A549 (cell line): ENCODE measurements at regions not wholly inside any gene's neighbourhood (a gene's known extent, or its start where the extent isn't known, plus 50 kb on each side); places are given as distances from the start of the nearest gene placed in this dataset.
A peak's percentile ranks its signal among the peaks of the same experiment; 100 is the strongest.

ENCODE experiments used
- ATAC-seq, 2 experiments: fragments of 200-7000 bp in 1 of 2; fragments of >200 bp in 1 of 2; cut with Nextera tagmentation in 1 of 2; cut with Tn5 transposase in 1 of 2; 3 replicates each; pipeline versions ENCODE4 v1.8.0 to v1.9.1; 2018 to 2020; ENCODE audit warnings: mild to moderate bottlenecking in 1 of 2, moderate library complexity in 1 of 2
- CTCF ChIA-PET: fragments of 300-600 bp; sonication (Branson Sonifier 250); formaldehyde crosslinking; extraction: SDS; loops from one replicate; lab custom pipeline; 2021; ENCODE audit warnings: antibody characterized with exemption, inconsistent platforms; lab: Yijun Ruan, JAX
- POLR2A ChIA-PET: fragments of 350-600 bp; formaldehyde crosslinking; extraction: SDS; loops from one replicate; lab custom pipeline; 2021; ENCODE audit warnings: antibody characterized with exemption, inconsistent platforms; lab: Yijun Ruan, JAX
- DNase-seq, 2 experiments: peaks; one replicate each; pipeline versions ENCODE4 v3.0.0 to v3.0.0-alpha.2; 2011 to 2016; ENCODE audit warnings: low read depth in 1 of 2, low spot score in 1 of 2
- FAIRE-seq: peaks from 2 replicates; lab custom pipeline; 2011; peaks lifted over from hg19 to GRCh38; lab: Jason Lieb, UNC
- H3K27ac ChIP-seq, 2 experiments: fragments of >200 bp; sonication (Bioruptor Twin); formaldehyde crosslinking; 3 replicates each; pipeline ENCODE4 v1.5.1; 2016 to 2017
- H3K4me1 ChIP-seq: fragments of >200 bp; sonication (Bioruptor Twin); formaldehyde crosslinking; 3 replicates; pipeline ENCODE4 v1.6.1; 2016
- H3K4me2 ChIP-seq: fragments of >200 bp; sonication (Bioruptor Twin); formaldehyde crosslinking; 3 replicates; pipeline ENCODE4 v1.6.1; 2016
- H3K4me3 ChIP-seq: fragments of >200 bp; sonication (Bioruptor Twin); formaldehyde crosslinking; 3 replicates; pipeline ENCODE4 v1.5.1; 2016
- H3K9me3 ChIP-seq: fragments of >200 bp; sonication (Bioruptor Twin); formaldehyde crosslinking; 3 replicates; pipeline ENCODE4 v1.6.1; 2016
- CBX2 ChIP-seq: fragments of 200-600 bp; sonication (generic); IDR thresholded peaks from 2 replicates; pipeline ENCODE4 v1.6.1; 2016; ENCODE audit warnings: low read depth, mild to moderate bottlenecking, borderline replicate concordance
- CBX8 ChIP-seq: fragments of 200-600 bp; sonication (generic); IDR thresholded peaks from 2 replicates; pipeline ENCODE4 v1.6.1; 2016
- CEBPB ChIP-seq, 2 experiments: fragments of >200 bp in 1 of 2; sonication (Bioruptor Twin) in 1 of 2; formaldehyde crosslinking in 1 of 2; IDR thresholded peaks; 2 replicates each; pipeline ENCODE4 v1.6.1; 2012 to 2016
- E2F6 ChIP-seq: IDR thresholded peaks from 2 replicates; pipeline ENCODE4 v1.6.1; 2012; ENCODE audit warnings: low read depth, borderline replicate concordance
- EHMT2 ChIP-seq: fragments of 200-600 bp; sonication (generic); IDR thresholded peaks from 2 replicates; pipeline ENCODE4 v1.6.1; 2016; ENCODE audit warnings: antibody characterized with exemption, low read depth, mild to moderate bottlenecking, moderate library complexity
- ELK1 ChIP-seq: fragments of 150-350 bp; IDR thresholded peaks from 2 replicates; pipeline ENCODE4 v1.6.1; 2014; ENCODE audit warnings: low read depth, mild to moderate bottlenecking, low read length
- FOSL2 ChIP-seq, 2 experiments: fragments of 450-650 bp in 1 of 2; fragments of >200 bp in 1 of 2; sonication (Bioruptor Twin) in 1 of 2; formaldehyde crosslinking; IDR thresholded peaks; 2 replicates each; pipeline versions ENCODE4 v1.5.0 to v1.6.1; 2016 to 2020; ENCODE audit warnings: mild to moderate bottlenecking in 1 of 2, moderate library complexity in 1 of 2
- FOXS1 ChIP-seq: fragments of 250-450 bp; sonication (Bioruptor Pico); IDR thresholded peaks from 2 replicates; pipeline ENCODE4 v1.5.0; 2020; ENCODE audit warnings: mild to moderate bottlenecking, moderate library complexity
- HDAC2 ChIP-seq: fragments of 200-600 bp; sonication (generic); IDR thresholded peaks from 2 replicates; pipeline ENCODE4 v1.6.1; 2016
- HOXA7 ChIP-seq: fragments of 250-450 bp; sonication (Bioruptor Pico); IDR thresholded peaks from 2 replicates; pipeline ENCODE4 v1.5.0; 2020; ENCODE audit warnings: mild to moderate bottlenecking, moderate library complexity
- HOXB13 ChIP-seq: fragments of 250-450 bp; sonication (Bioruptor Pico); IDR thresholded peaks from 2 replicates; pipeline ENCODE4 v1.5.0; 2020; ENCODE audit warnings: low read depth, mild to moderate bottlenecking, moderate library complexity
- JUN ChIP-seq, 2 experiments: fragments of >200 bp; sonication (Bioruptor Twin); formaldehyde crosslinking; IDR thresholded peaks; 2 replicates in 1 of 2; 3 replicates in 1 of 2; pipeline ENCODE4 v1.6.1; 2016 to 2017
- MYC ChIP-seq: IDR thresholded peaks from 2 replicates; pipeline ENCODE4 v1.6.1; 2012; ENCODE audit warnings: mild to moderate bottlenecking, inconsistent platforms, low read length, improper control_type of control experiment, borderline replicate concordance
- NFE2L2 ChIP-seq: fragments of 150-350 bp; conservative IDR thresholded peaks from 2 replicates; pipeline ENCODE4 v1.6.1; 2014; ENCODE audit warnings: low read length
- NR3C1 ChIP-seq: fragments of >200 bp; sonication (Bioruptor Twin); formaldehyde crosslinking; IDR thresholded peaks from 3 replicates; pipeline ENCODE4 v1.6.1; 2017
- PHF8 ChIP-seq: fragments of 200-600 bp; sonication (generic); IDR thresholded peaks from 2 replicates; pipeline ENCODE4 v1.6.1; 2016; ENCODE audit warnings: low read depth, mild to moderate bottlenecking, antibody characterized with exemption, moderate library complexity, borderline replicate concordance
- RAD21 ChIP-seq, 2 experiments: fragments of >200 bp in 1 of 2; sonication (Bioruptor Twin) in 1 of 2; formaldehyde crosslinking in 1 of 2; IDR thresholded peaks in 1 of 2; conservative IDR thresholded peaks in 1 of 2; 2 replicates in 1 of 2; 3 replicates in 1 of 2; pipeline ENCODE4 v1.6.1; 2012 to 2018; ENCODE audit warnings: inconsistent platforms in 1 of 2
- RCOR1 ChIP-seq: fragments of 150-350 bp; IDR thresholded peaks from 2 replicates; pipeline ENCODE4 v1.6.1; 2014; ENCODE audit warnings: antibody characterized with exemption, low read length, low read depth
- SMC3 ChIP-seq: fragments of >200 bp; sonication (Bioruptor Twin); formaldehyde crosslinking; IDR thresholded peaks from 3 replicates; pipeline ENCODE4 v1.6.1; 2018; ENCODE audit warnings: inconsistent platforms
- SREBF2 ChIP-seq: fragments of 450-650 bp; IDR thresholded peaks from 2 replicates; pipeline ENCODE4 v1.6.1; 2014; ENCODE audit warnings: mild to moderate bottlenecking, moderate library complexity
- TFCP2L1 ChIP-seq: fragments of 250-450 bp; sonication (Bioruptor Pico); IDR thresholded peaks from 2 replicates; pipeline ENCODE4 v1.5.0; 2021; ENCODE audit warnings: mild to moderate bottlenecking
- WGBS: methylation state at CpG from one replicate; pipeline ENCODE4 v1.1.6; 2017; ENCODE audit errors: missing lambda C conversion rate; 5-methylcytosine and 5-hydroxymethylcytosine counted together
- TF ChIP-seq, protein P1 (sequence below): fragments of 450-650 bp; IDR thresholded peaks from 2 replicates; pipeline ENCODE4 v1.6.1; 2014; ENCODE audit warnings: antibody characterized with exemption
- TF ChIP-seq, protein P2 (sequence below): fragments of >200 bp; sonication (Bioruptor Twin); formaldehyde crosslinking; IDR thresholded peaks from 3 replicates; pipeline ENCODE4 v1.5.1; 2016

- DNase-seq (no peak), FAIRE-seq (no peak)
- WGBS: 80% methylated on average over 13 of the region's 14 CpGs
These were observed 128.7 kb upstream of the HABP2 start for GRCh38 chr10:113423981-113424721.

DNA sequence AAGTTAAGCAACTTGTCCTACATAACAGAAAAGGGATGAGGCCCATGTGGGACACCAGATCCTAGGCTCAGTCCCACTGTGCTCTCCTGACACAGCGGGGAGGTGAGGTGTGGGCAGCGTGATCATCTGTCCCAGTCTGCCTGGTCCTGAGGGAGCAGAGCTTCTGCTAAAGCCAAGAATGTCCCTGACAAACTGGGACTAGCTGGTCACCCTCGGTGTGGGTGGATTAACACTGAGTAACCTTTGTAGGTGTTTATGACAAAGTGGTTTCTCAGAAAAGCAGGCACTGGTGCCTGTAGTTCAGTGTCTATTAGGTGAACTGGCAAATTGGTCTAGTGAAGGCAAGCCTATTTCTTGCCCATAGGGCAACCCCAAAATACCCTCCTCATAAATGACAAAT lies 127.8 kb upstream of the HABP2 start:
- ATAC-seq: no peak; a peak in 1 of 6 replicates
- Histone ChIP-seq H3K4me3 (no peak overlapping the region), H3K27ac (no peak overlapping the region), H3K4me2 (peak overlapping the region; percentile 50), H3K9me3 (peaks cover 16% of the 10 kb centered on the region), H3K4me1 (peaks cover 12% of the 10 kb centered on the region)
- TF ChIP-seq SMC3: no peak
- TF ChIP-seq CBX2: no peak
- TF ChIP-seq EHMT2: no peak
- no peak for TF ChIP-seq PHF8
- TF ChIP-seq HDAC2: no peak
- TF ChIP-seq NR3C1: no peak
- TF ChIP-seq CBX8: no peak
- no peak for TF ChIP-seq E2F6
- TF ChIP-seq NFE2L2: no peak
- TF ChIP-seq RAD21 (conservative IDR thresholded peaks at IDR 0.05 in 1 of 2, IDR thresholded peaks at IDR 0.05 in 1 of 2): no peak
- 68% methylated on average over 3 of the region's 3 CpGs for WGBS
- no peak for DNase-seq
- ChIA-PET CTCF (interaction anchor here (0.7 kb wide), 1 partner anchor 31 kb away, joined by 3 read pairs; no protein-coding TSS in a partner anchor), POLR2A (no interaction called here)
- FAIRE-seq: no peak

More at GRCh38 chr10:113423981-113424721, 128.7 kb upstream of the HABP2 start:
- Histone ChIP-seq H3K4me2 (no peak overlapping the region), H3K9me3 (peaks cover 23% of the 10 kb centered on the region), H3K27ac (no peak overlapping the region), H3K4me1 (peaks cover 12% of the 10 kb centered on the region), H3K4me3 (no peak overlapping the region)
- TF ChIP-seq, protein P1, sequence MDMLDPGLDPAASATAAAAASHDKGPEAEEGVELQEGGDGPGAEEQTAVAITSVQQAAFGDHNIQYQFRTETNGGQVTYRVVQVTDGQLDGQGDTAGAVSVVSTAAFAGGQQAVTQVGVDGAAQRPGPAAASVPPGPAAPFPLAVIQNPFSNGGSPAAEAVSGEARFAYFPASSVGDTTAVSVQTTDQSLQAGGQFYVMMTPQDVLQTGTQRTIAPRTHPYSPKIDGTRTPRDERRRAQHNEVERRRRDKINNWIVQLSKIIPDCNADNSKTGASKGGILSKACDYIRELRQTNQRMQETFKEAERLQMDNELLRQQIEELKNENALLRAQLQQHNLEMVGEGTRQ: no peak
- TF ChIP-seq FOXS1 (CRISPR knock-in tag): no peak
- TF ChIP-seq FOSL2 (IDR thresholded peaks at IDR 0.05): no peak
- TF ChIP-seq FOSL2 (CRISPR knock-in tag; IDR thresholded peaks at IDR 0.05): no peak
- no peak for TF ChIP-seq SREBF2
- no peak for TF ChIP-seq JUN (IDR thresholded peaks at IDR 0.05)
- no peak for TF ChIP-seq MYC
- no peak for TF ChIP-seq CEBPB (IDR thresholded peaks at IDR 0.05)
- no peak for TF ChIP-seq HOXA7 (CRISPR knock-in tag)
- CTCF ChIA-PET: interaction anchor here (0.7 kb wide), 1 partner anchor 30 kb away, joined by 3 read pairs; no protein-coding TSS in a partner anchor
- ATAC-seq: no peak
- POLR2A ChIA-PET: no interaction called here

GRCh38 chr10:113425541-113425951 lies 127.3 kb upstream of the HABP2 start:
- CTCF ChIA-PET: interaction anchor here (1.0 to 1.4 kb wide), 2 partner anchors 28 to 37 kb away, joined by 3 to 4 read pairs; no protein-coding TSS in a partner anchor
- Histone ChIP-seq H3K9me3 (peaks cover 14% of the 10 kb centered on the region), H3K4me2 (peak overlapping the region; percentile 50), H3K27ac (no peak overlapping the region), H3K4me1 (peaks cover 12% of the 10 kb centered on the region)
- 20% methylated on average over 7 of the region's 7 CpGs for WGBS
- no peak for FAIRE-seq
- TF ChIP-seq RCOR1: no peak
- no peak for TF ChIP-seq HOXA7 (CRISPR knock-in tag)
- TF ChIP-seq HOXB13 (CRISPR knock-in tag): no peak
- no peak for TF ChIP-seq JUN (IDR thresholded peaks at IDR 0.05)
- no peak for TF ChIP-seq MYC
- no peak for TF ChIP-seq TFCP2L1 (CRISPR knock-in tag)
- TF ChIP-seq, protein P2, sequence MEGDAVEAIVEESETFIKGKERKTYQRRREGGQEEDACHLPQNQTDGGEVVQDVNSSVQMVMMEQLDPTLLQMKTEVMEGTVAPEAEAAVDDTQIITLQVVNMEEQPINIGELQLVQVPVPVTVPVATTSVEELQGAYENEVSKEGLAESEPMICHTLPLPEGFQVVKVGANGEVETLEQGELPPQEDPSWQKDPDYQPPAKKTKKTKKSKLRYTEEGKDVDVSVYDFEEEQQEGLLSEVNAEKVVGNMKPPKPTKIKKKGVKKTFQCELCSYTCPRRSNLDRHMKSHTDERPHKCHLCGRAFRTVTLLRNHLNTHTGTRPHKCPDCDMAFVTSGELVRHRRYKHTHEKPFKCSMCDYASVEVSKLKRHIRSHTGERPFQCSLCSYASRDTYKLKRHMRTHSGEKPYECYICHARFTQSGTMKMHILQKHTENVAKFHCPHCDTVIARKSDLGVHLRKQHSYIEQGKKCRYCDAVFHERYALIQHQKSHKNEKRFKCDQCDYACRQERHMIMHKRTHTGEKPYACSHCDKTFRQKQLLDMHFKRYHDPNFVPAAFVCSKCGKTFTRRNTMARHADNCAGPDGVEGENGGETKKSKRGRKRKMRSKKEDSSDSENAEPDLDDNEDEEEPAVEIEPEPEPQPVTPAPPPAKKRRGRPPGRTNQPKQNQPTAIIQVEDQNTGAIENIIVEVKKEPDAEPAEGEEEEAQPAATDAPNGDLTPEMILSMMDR: no peak
- TF ChIP-seq ELK1: no peak
- TF ChIP-seq, all 56 proteins: peak for 0
- DNase-seq (peak in 1 of 2 experiments; percentile 62), ATAC-seq (peak; percentile 33 to 82; a peak in 3 of 6 replicates)
- POLR2A ChIA-PET: no interaction called here
- H3K4me3 ChIP-seq: no peak overlapping the region
